HG03039 (cell line): ENCODE measurements at regions not wholly inside any gene's neighbourhood (a gene's known extent, or its start where the extent isn't known, plus 50 kb on each side); places are given as distances from the start of the nearest gene placed in this dataset.

Experiments
- ATAC-seq: cut with Tn5 transposase; IDR thresholded peaks from one replicate; pipeline ENCODE4 v1.9.1; 2021; ENCODE audit warnings: mild to moderate bottlenecking, moderate library complexity; ENCODE audit not compliant: unreplicated experiment

DNA sequence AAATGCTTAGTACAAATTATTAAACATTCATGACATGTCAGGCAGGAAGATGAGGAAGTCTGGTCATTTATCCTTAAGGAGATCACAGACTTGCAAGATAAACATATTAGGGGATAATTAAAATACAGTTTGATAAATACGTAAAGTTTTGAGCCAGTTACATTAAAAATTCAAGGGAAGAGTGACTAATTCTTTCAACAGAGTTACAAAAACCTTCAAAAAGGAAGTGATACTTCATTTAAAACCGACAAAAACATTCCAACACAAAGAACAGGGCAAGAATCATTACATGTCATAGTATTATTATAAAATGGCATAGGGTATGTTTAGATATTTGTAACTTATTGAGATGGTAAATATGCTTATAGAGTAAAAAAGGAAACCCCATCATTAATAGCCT, 636.0 kb downstream of the NR4A2 start:
- ATAC-seq = no peak

DNA sequence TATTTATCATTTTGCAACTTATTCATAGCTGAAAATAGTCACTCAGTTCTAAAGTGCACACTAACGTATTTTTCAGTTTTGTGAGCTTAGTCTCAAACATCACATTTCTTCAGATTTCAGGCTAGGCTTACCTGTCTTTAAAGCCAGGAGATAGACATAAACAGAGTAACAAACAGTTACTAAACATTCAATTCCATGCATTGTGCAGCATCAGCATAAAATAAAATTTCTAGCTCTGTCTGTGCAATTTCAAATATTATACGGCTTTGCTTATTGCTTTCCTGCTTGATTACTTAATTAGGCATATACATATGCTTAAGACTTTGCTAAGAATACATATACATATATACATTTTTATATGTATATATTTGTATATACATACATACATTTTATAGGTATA, 637.0 kb downstream of the NR4A2 start:
- ATAC-seq = no peak

DNA sequence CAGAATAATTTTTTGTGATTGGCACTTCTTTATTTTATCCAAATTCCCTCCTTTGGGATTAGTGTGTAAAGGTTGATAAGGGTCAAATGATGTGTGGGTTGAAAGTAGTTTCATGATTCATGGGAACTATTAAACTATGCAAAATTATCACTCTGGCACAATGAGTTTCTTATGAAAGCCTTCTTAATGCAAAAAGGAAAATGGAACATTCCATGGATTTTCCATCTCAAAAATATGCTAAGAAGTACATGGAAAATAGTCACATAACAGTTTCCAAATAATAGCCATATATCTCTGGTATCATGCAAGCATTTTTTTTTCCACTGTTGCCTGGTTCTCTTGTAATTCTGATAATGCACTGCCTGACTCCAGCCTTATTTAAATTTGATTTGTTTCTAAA, 639.7 kb downstream of the NR4A2 start:
- no peak for ATAC-seq

DNA sequence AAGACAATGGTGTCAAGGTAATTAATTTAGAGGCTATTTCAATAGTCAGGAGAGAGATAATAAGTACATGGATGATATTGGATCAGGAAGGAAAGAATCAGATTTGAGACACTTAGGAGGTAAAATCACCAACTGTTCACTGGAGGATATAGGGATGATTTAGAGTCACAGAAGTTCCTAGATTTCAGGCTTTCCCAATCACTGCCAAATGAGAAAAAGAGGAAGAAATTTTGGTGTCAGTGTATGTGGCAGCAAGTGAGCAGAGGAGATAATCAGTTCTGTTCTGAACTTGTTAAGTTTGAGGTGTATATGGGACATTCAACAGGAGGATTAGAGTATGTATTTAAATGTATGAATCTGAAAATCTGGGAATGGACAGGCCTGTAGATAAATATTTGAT, 640.4 kb downstream of the NR4A2 start:
- ATAC-seq = no peak

DNA sequence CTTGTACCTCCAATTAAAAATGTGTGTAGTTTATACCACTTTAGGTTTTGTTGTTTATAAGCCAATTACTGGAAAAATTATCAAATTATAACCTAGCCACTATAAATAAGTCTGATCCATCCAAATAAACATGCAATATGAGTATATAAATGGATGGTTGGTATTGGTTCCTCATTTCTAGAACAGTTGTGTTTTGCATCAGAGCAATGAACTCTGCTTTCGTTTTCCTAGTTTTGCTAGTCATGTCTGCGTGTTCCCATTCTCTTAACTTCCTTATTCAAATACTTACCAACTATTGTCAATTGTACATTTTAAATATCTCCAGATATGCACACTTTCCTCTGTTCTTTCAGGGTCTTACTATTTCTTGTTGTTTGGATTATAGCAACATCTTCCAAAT, 641.7 kb downstream of the NR4A2 start:
- peak; percentile 87 for ATAC-seq

DNA sequence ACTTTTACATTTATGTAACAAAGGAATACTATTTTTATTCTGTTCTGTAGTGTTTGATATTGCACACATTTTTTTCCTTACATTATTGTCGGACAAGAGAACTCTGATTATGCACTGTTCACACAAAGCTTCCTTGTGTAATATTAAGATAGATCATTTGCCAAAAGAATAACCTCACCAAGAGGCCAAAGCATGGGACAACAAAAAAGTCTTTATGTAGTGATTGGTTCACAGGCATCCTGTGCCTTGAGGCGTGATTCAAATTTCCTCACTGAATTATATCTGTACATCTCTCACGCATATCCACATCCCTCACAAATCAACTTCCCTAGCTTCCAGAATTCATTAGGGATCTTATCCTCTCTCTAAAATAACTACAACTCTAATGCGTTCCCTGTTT, 642.7 kb downstream of the NR4A2 start:
- no peak for ATAC-seq

DNA sequence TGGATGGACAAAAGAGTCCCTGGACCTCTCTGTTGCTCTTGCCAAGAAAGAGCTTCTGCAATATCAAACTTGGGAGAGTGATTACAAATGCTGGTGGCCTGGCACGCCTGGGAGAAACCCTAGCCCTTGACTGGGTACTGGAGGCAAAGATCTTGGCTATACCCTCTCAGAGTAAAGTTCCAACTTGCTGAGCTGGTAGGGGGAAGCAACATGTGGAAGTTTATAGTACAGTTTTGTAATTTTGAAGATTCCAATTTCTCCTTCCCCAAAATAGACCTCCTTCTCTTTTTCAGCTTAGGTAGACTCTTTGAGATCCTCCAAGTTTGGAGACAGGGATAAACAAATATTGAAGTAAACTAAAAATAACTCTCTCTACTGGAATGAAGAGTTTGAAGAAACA, 645.3 kb downstream of the NR4A2 start:
- no peak for ATAC-seq

DNA sequence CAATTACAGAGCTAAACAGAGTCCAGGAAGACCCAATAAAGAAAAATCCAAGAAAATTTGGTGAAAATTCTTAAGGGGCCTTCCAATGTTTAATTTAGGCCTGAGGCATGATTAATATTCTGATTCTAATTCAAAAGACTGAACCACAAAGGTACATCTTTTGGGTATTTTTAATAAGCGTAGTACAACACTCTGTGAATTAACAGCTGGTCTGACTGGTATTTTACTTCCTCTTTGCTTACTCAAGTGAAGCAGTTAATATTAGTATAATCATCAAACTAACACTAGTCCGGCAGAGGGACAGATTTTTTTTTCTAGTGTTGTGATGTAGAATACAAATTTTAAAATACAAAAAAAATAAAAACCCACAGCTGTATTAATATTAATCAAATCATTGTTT, 652.9 kb downstream of the NR4A2 start:
- no peak for ATAC-seq

DNA sequence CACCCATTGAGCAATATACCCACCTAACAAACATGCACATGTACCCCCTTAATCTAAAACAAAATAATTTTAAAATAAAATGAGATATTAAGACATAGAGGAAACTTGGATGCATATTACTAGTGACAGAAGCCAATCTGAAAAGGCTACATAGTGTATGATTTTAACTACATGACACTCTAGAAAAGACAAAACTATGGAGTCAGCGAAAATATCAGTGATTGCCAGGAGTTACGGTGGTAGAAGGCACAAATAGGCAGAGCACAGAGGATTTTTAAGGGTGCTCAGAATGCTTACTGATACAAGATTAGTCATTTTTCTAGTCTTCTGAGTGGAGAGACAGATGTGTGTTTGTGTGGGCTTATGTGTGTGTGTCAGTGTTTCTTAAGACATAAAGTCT, 656.6 kb downstream of the NR4A2 start:
- no peak for ATAC-seq

DNA sequence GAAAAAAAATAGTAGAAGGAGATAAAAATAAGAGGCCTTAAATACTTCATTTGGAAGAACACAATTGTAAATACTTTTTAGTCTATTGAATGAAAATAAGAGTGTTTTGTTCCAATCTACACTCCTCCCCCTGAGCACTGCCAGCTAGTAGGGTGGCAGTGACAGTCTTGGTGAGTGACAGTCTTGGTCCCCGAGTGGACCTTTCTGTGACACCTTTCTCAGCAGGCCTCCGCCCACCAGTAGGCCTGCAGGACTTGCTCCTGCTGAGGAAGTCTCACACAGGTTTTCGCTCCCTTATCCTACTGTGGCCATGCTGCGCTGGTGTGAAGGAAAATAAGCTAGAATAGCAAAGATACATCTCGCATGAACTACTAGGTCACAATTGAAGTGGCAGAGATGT, 666.8 kb downstream of the NR4A2 start:
- ATAC-seq = no peak

DNA sequence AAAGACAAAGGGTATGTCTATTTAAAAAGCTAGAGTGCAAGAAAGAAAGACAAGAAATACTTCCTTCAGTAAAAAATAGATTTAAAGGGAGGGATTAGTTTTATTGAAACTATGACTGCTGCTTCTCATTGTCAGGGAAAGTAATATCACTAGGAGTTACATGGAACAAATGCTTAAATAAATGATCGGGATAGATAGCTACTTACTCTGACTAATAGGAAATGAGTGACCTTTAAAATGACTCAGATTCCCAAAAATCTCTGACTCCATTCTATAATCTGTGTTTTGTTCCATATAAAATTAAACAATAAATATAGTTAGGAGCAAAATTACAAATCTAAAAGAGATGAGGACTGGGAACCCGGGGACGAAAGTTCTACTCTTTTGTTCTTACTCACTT, 669.3 kb downstream of the NR4A2 start:
- no peak for ATAC-seq

DNA sequence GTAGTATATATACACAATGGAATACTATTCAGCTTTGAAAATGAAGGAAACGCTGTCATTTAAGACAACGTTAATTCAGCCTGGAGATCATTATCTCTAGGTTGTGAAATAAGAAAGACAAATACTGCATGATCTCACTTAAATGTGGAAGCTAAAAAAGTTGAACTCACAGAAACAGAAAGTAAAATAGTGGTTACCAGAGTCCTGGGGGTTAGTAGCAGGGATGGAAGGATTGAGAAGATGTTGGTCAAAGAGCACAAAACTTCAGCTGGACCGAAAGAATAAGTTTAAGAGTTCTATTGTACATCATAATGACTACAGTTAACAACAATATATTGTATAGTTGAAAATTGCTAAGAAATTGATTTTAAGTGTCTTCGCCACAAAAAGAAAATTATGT, 670.3 kb downstream of the NR4A2 start:
- ATAC-seq = no peak

DNA sequence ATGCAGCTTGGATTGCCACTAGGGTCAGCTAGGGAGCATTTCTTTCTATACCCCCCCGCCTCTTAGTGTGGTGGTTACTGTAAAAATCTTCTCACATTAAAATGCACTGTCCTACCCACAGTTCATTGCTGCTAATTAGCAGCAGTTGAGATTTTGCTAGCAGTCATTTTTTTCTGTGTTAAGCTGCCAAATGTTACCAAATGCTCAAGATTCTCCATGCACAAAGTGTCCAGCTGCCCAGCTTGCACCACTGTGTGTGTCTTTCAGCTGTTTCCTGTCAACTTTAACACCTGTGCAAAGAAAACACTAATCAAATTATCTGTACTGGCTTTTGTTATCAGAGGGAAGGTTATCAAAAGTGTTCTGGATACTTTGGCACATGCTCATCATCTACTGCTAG, 679.3 kb downstream of the NR4A2 start:
- ATAC-seq = no peak

DNA sequence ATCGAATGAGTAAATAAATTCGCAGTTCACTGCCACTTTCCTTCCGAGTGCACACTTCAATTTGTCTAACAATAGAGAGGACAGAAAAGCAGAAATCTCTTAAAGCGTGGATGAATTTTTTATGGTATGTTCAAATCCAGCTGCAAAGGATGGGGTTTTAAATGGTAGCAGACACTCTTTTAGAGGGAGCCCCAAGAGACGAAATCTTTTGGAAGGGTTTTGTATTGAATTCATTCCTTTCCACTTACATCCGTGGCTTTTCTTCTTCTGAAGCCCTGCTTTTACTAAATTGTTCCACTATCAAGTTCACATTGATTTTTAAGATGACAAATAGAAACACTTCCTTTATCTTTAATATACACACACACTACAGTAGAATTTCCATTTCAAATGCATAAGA, 680.7 kb downstream of the NR4A2 start:
- ATAC-seq = no peak

DNA sequence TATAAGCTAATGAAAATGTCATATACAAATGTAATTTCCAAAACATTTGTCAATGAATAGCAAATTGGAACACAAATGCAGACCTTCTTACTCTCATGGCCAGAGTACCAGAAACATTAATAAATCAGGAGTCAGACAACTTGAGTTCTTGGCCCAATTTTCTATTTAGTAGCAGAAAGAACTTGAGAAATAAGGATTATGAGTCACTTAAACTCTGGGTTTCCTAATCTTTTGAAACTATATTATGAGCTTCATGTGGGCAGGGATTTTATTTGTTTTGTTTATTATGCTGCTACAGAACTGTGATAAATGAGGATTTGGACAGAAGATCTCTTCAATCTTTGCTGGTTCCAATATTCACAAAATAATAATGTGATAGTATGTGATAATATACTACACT, 686.7 kb downstream of the NR4A2 start:
- no peak for ATAC-seq

DNA sequence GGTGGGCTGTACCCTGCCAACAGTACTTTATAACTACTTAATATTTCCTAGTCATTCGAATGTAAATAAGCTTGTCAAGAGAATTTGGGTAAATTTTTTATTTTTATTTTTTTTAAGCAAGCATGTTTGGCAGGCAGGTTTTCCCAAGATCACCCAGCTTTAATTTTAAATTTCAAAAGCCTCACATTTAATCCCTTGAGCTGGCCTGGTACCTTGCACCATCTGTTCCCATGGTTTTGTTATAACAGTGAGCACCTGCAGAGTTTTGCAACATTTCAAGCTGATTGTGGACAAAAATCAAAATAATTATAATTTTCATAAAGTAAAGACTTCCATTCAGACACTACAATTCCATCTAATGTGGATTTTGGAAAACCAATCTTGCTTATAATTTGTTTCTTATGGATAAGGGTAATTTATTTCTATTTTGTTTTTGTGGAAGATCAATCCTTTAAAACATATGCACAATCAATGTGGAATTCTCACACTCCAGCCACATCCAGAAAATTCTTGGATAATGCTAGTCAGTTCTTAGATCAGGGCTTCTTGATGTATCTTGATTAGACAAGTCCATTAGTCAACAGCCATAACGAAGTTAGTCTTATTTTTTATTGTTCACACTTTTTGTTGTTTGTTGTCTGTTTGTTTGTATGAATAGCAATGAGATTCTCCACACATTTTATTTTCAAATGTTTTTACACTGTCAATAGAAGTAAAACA, 689.3 kb downstream of the NR4A2 start:
- no peak for ATAC-seq

DNA sequence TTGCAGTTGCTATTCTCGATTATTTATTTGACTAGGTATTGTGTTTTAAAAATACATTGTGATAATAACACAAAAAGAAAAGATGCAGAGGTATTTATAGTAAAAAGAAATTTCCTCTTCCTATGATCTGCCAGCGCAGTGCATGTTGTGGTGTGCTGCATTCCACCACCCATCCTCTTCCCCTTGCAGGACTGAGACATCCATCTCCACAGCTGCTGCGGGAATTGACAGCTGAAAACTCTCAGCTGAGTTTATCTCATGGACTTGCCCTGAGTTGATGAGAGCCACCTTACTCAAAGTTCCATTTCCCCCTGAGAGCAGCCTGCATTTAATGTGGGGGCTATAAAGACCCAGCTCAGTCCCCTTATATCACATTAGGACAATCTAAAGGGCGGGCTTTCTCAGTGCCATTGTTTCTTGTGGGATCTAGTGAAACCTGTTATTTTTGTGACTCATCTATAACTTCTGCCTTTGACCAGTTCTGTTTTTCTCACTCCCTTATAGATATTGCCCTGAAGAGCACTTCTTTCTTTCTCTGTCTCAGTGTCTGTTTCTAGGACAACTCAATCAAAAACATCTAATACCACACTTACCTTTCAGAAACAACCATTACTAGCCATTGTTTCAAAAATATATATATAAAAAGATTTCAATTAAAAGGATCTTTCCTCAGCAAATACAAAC, 698.5 kb downstream of the NR4A2 start:
- no peak for ATAC-seq

DNA sequence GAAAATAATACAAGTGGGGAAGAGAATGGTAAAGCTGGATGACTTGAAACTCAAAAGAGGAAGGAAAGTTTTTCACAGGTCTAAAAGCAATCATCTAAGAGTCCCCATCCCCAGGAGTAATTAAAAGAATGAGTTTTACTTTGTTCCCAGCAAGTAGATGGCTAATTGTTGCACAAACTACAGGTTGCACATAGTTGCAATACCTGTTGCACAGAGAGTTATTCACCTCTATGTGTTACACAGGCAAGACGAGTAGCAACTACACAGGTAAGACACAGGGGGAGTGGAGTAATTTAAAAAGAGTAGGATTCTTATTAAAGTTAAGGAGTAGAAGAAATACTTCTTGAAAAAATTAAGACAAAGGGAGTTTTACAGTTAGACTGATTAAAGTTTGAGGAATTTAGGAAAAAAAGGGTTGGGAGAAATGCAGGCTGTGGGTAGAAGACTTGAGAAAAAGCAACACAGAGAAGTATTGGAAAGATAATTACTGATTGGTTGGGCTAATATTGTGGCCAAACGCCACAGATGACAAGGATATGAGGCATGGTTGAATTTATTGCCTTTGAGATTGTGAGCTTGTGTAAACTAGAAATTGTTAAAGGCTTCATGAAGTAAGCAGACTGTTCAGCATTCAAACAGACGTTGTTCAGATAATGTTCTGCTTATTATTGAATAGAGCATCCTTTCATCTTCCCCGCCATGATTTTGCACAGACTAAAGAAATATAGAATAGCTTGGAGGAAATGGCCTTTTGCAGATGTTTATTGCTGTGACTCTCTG, 699.3 kb downstream of the NR4A2 start:
- ATAC-seq = no peak

DNA sequence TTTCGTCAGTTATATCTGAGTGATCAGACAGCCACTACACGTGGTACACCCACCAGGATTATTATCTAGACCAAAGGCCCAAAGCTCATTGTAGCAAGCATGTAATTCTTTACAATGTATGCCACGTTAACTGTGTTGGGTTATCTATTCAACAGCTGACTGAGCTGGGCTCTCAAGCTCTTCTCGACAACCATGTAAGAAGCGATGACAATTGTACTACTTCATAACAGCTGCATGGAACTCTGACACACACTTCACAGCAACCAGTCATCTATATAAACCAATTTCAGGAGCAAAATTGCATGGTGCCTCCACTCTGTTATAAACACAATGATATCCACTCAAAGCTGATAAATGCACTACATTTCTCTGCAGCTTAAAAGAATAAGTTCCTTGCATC, 701.8 kb downstream of the NR4A2 start:
- no peak for ATAC-seq

DNA sequence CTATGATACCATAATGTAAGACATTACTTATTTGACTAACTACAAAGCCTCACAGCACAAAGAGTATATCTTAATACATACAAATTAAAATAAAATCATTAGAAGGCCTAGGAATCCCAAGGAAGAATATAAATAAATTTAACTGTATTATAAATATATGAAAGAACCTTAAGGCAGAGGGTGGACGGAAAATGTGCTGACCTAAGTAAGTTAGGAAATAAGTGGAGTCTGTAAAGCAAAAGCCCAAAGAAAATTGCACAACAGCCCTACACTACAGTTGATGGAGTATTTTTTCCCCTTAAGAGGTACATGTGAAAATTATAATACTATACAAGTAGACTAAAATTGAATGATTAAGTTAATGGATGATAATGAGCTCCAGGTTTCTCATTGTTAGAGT, 710.1 kb downstream of the NR4A2 start:
- ATAC-seq = no peak

DNA sequence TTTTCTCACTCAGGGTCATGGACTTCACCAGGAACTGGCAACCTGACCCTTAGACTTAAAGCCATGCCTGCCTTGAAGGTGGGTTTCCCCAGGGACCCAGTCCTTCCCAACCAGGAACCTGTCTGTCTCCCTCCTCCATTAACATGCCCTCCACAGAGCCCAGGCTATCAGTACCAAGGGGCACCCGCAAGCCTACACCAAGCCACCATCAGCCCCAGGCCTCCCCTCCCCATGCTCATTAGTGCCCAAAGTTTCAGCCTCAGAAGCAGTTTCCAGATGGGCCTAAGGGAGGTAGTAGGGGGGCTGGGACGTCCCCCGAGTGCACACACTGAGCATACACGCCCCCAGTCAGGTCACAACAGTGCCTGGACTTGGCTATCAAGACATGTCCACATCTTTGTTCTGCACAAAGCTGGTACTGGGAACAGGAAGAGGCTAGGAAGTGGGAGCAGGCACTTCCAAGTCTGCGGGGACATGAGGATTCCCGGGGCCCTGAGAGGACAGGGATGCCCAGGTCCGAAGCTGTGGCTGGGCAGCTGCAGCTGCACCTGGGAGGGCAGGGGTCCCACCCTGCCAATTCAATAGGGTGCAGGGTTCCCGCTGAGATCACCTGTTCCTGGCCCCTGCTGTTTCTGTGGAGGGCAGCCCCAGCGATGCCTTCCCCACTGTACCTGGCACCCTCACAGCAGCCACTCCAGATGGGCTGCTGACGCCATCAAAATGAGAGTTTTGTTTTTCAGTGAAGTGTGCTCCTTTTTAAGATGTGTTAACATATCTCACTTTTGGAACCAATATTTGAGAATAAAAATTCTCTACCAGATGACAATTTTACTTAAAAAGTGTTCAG, 731.4 kb downstream of the NR4A2 start:
- no peak for ATAC-seq
